HCT116 (cell line): ENCODE measurements at regions not wholly inside any gene's neighbourhood (a gene's known extent, or its start where the extent isn't known, plus 50 kb on each side); places are given as distances from the start of the nearest gene placed in this dataset.

Experiments used
- ATAC-seq: fragments of 200-7000 bp; cut with Tn5 transposase; 2 replicates; pipeline ENCODE4 v1.9.1; 2020; ENCODE audit warnings: mild to moderate bottlenecking, moderate library complexity
- BruUV-seq: library from RNA; stranded (reverse); fragments of 400-500 nt; replicated peaks from 2 replicates; lab custom pipeline; 2021; lab: Mats Ljungman, UMichigan
- CTCF ChIA-PET: fragments of 300-600 bp; sonication (Branson Sonifier 250); formaldehyde crosslinking; loops from one replicate; lab custom pipeline; 2021; ENCODE audit warnings: antibody characterized with exemption; lab: Charles Lee
- POLR2A ChIA-PET: fragments of 300-600, 350-600 bp; sonication (Branson Sonifier 250); formaldehyde crosslinking; loops from one replicate; lab custom pipeline; 2021; ENCODE audit warnings: antibody characterized with exemption; lab: Charles Lee
- RAD21 ChIA-PET, 2 experiments: fragments of 300-600 bp; sonication (Branson Sonifier 250); formaldehyde crosslinking; loops; one replicate each; lab custom pipeline; 2023; ENCODE audit warnings: low total read pairs in 2 of 2; ENCODE audit not compliant: uncharacterized antibody in 2 of 2, unreplicated experiment in 2 of 2, low non-redundant PET in 1 of 2; lab: Charles Lee
- DNase-seq: peaks from one replicate; pipeline ENCODE4 v3.0.0-alpha.2; 2010; ENCODE audit warnings: low read depth, low spot score
- H2AFZ ChIP-seq: fragments of 200-600 bp; shearing (Covaris generic), sonication (generic); 2 replicates; pipeline ENCODE4 v1.6.1; 2017; ENCODE audit warnings: low read depth, mixed run types, mixed read lengths, antibody characterized with exemption, low read length; ENCODE audit not compliant: poor library complexity, severe bottlenecking
- H3K27ac ChIP-seq: 2 replicates; pipeline ENCODE4 v1.5.1; 2012; ENCODE audit warnings: low read depth, low read length
- H3K27me3 ChIP-seq: fragments of 200-600 bp; sonication (generic); 2 replicates; pipeline ENCODE4 v1.6.1; 2016; ENCODE audit warnings: mixed run types, low read length, mixed read lengths; ENCODE audit not compliant: insufficient read depth
- H3K36me3 ChIP-seq, 2 experiments: fragments of 200-500 bp in 1 of 2; fragments of 200-600 bp in 1 of 2; sonication (Bioruptor generic) in 1 of 2; sonication (generic) in 1 of 2; 2 replicates each; pipeline versions ENCODE4 v1.5.1 to v1.6.1; 2014 to 2016; ENCODE audit warnings: low read length in 2 of 2, inconsistent platforms in 1 of 2, mixed read lengths in 1 of 2, mixed run types in 1 of 2; ENCODE audit not compliant: insufficient read depth in 2 of 2, control insufficient read depth in 1 of 2
- H3K4me1 ChIP-seq, 2 experiments: fragments of 200-600 bp in 1 of 2; sonication (generic) in 1 of 2; 2 replicates each; pipeline versions ENCODE4 v1.5.1 to v1.6.1; 2012 to 2017; ENCODE audit warnings: low read length in 2 of 2, inconsistent platforms in 1 of 2, mild to moderate bottlenecking in 1 of 2, mixed read lengths in 1 of 2, mixed run types in 1 of 2, moderate library complexity in 1 of 2; ENCODE audit not compliant: insufficient read depth in 2 of 2, control insufficient read depth in 1 of 2
- H3K4me2 ChIP-seq: fragments of 200-600 bp; sonication (generic); 2 replicates; pipeline ENCODE4 v1.6.1; 2017; ENCODE audit warnings: mixed run types, low read length, mixed read lengths
- H3K4me3 ChIP-seq, 2 experiments: fragments of 200-600 bp in 1 of 2; sonication (generic) in 1 of 2; replicated peaks in 1 of 2; 2 replicates each; pipeline ENCODE4 v1.5.1; 2011 to 2016; ENCODE audit warnings: low read length in 2 of 2, control low read depth in 1 of 2, low read depth in 1 of 2, mild to moderate bottlenecking in 1 of 2, mixed read lengths in 1 of 2, mixed run types in 1 of 2
- H3K79me2 ChIP-seq: fragments of 200-600 bp; sonication (generic); 2 replicates; pipeline ENCODE4 v1.6.1; 2017; ENCODE audit warnings: mild to moderate bottlenecking, mixed run types, low read length, moderate library complexity, mixed read lengths; ENCODE audit not compliant: insufficient read depth
- H3K9ac ChIP-seq: fragments of 200-600 bp; sonication (generic); 2 replicates; pipeline ENCODE4 v1.6.1; 2016; ENCODE audit warnings: low read length, mixed read lengths
- H3K9me2 ChIP-seq: fragments of 200-600 bp; sonication (generic), shearing (Covaris generic); 2 replicates; pipeline ENCODE4 v1.6.1; 2017; ENCODE audit warnings: mixed run types, mild to moderate bottlenecking, moderate library complexity; ENCODE audit not compliant: insufficient read depth
- H3K9me3 ChIP-seq, 2 experiments: fragments of 200-500 bp in 1 of 2; fragments of 200-600 bp in 1 of 2; sonication (Bioruptor generic) in 1 of 2; sonication (generic) in 1 of 2; 2 replicates each; pipeline ENCODE4 v1.6.1; 2014 to 2017; ENCODE audit warnings: low read length in 2 of 2, mixed read lengths in 2 of 2, inconsistent platforms in 1 of 2, low read depth in 1 of 2, mild to moderate bottlenecking in 1 of 2, mixed run types in 1 of 2, moderate library complexity in 1 of 2; ENCODE audit not compliant: control insufficient read depth in 1 of 2, insufficient read depth in 1 of 2
- H4K20me1 ChIP-seq: fragments of 200-600 bp; sonication (generic), shearing (Covaris generic); 2 replicates; pipeline ENCODE4 v1.6.1; 2017; ENCODE audit warnings: mixed run types, mild to moderate bottlenecking, moderate library complexity; ENCODE audit not compliant: insufficient read depth
- CBX3 ChIP-seq: IDR thresholded peaks from 2 replicates; pipeline ENCODE4 v1.6.1; 2012; ENCODE audit warnings: low read depth
- CEBPB ChIP-seq: IDR thresholded peaks from 2 replicates; pipeline ENCODE4 v1.6.1; 2012; ENCODE audit warnings: low read depth
- CTCF ChIP-seq, 3 experiments: fragments of 200-600 bp in 1 of 3; sonication (generic) in 1 of 3; IDR thresholded peaks in 2 of 3; conservative IDR thresholded peaks in 1 of 3; 2 replicates each; pipeline ENCODE4 v1.5.1; 2012 to 2017; ENCODE audit warnings: low read depth in 2 of 3, low read length in 2 of 3, antibody characterized with exemption in 1 of 3, borderline replicate concordance in 1 of 3, control low read depth in 1 of 3, mild to moderate bottlenecking in 1 of 3, mixed read lengths in 1 of 3, mixed run types in 1 of 3, moderate library complexity in 1 of 3; ENCODE audit not compliant: insufficient read depth in 1 of 3
- EZH2 ChIP-seq: fragments of 200-600 bp; sonication (generic); IDR thresholded peaks from 2 replicates; pipeline ENCODE4 v1.6.1; 2017; ENCODE audit warnings: antibody characterized with exemption, mixed run types
- EZH2phosphoT487 ChIP-seq: fragments of 200-600 bp; IDR thresholded peaks from 2 replicates; pipeline ENCODE4 v1.6.1; 2018; ENCODE audit warnings: antibody characterized with exemption, borderline replicate concordance
- FOSL1 ChIP-seq: IDR thresholded peaks from 2 replicates; pipeline ENCODE4 v1.6.1; 2012; ENCODE audit warnings: low read depth
- JUND ChIP-seq: IDR thresholded peaks from 2 replicates; pipeline ENCODE4 v1.6.1; 2012
- MAX ChIP-seq: IDR thresholded peaks from 2 replicates; pipeline ENCODE4 v1.6.1; 2012
- POLR2AphosphoS5 ChIP-seq: IDR thresholded peaks from 2 replicates; pipeline ENCODE4 v1.6.1; 2011; ENCODE audit warnings: mild to moderate bottlenecking, low read depth, low read length, moderate library complexity
- RAD21 ChIP-seq: IDR thresholded peaks from 2 replicates; pipeline ENCODE4 v1.6.1; 2012; ENCODE audit warnings: low read depth, mild to moderate bottlenecking
- REST ChIP-seq: IDR thresholded peaks from 2 replicates; pipeline ENCODE4 v1.6.1; 2012; ENCODE audit warnings: low read depth
- SIN3A ChIP-seq: IDR thresholded peaks from 2 replicates; pipeline ENCODE4 v1.6.1; 2012; ENCODE audit warnings: low read depth
- SP1 ChIP-seq: IDR thresholded peaks from 2 replicates; pipeline ENCODE4 v1.6.1; 2012; ENCODE audit warnings: low read depth
- SRF ChIP-seq: IDR thresholded peaks from 2 replicates; pipeline ENCODE4 v1.6.1; 2012; ENCODE audit warnings: low read depth
- TCF7L2 ChIP-seq: IDR thresholded peaks from 2 replicates; pipeline ENCODE4 v1.7.0; 2011; ENCODE audit warnings: borderline replicate concordance, inconsistent platforms; ENCODE audit not compliant: insufficient read depth, insufficient read length; ENCODE audit errors: extremely low read depth
- YY1 ChIP-seq: IDR thresholded peaks from 2 replicates; pipeline ENCODE4 v1.6.1; 2011; ENCODE audit warnings: low read length, low read depth, moderate library complexity, mild to moderate bottlenecking; ENCODE audit not compliant: insufficient replicate concordance; ENCODE audit errors: extremely low read depth
- ZBTB33 ChIP-seq: IDR thresholded peaks from 2 replicates; pipeline ENCODE4 v1.6.1; 2011; ENCODE audit warnings: mild to moderate bottlenecking, low read length, moderate library complexity; ENCODE audit not compliant: insufficient replicate concordance; ENCODE audit errors: extremely low read depth
- ZFX ChIP-seq: fragments of 450-650 bp; IDR thresholded peaks from 2 replicates; pipeline ENCODE4 v1.6.1; 2017
- ZNF274 ChIP-seq: fragments of 200-500 bp; sonication (Bioruptor generic); IDR thresholded peaks from 2 replicates; pipeline ENCODE4 v1.6.1; 2014; ENCODE audit warnings: mild to moderate bottlenecking, low read depth, low read length, inconsistent platforms
- intact Hi-C: fragments of 100-400 bp; cut with micrococcal nuclease; formaldehyde crosslinking; loops from 2 replicates; pipeline ENCODE4 v1.10.0; 2022

GRCh38 chr5:56412601-56413379 lies 179.7 kb upstream of the ANKRD55 start:
- no peak overlapping the region for H3K9ac ChIP-seq
- no peaks in the 10 kb centered on the region for H3K36me3 ChIP-seq
- ATAC-seq (no peak), DNase-seq (no peak)
- ChIA-PET CTCF (no interaction called here), POLR2A (no interaction called here), RAD21 (no interaction called here)
- no TSS peak for BruUV-seq
- intact Hi-C loops: no loop called here
- H3K4me1 ChIP-seq: peaks cover 0 to 6% of the 10 kb centered on the region in 2 experiments; a peak in 2 of 4 replicates
- no peak overlapping the region for H3K27ac ChIP-seq
- no peak overlapping the region for H3K4me2 ChIP-seq
- no peaks in the 10 kb centered on the region for H3K27me3 ChIP-seq
- H4K20me1 ChIP-seq: no peaks in the 10 kb centered on the region
- TF ChIP-seq ZBTB33: no peak
- TF ChIP-seq EZH2phosphoT487: no peak
- no peak for TF ChIP-seq REST
- no peak for TF ChIP-seq SP1
- no peak for TF ChIP-seq POLR2AphosphoS5
- no peak for TF ChIP-seq JUND
- no peak for TF ChIP-seq EZH2
- TF ChIP-seq CBX3: no peak
- TF ChIP-seq RAD21: no peak
- TF ChIP-seq CEBPB: no peak
- no peak for TF ChIP-seq CTCF (IDR thresholded peaks at IDR 0.05 in 2 of 3, conservative IDR thresholded peaks at IDR 0.05 in 1 of 3; ENCODE audit: borderline replicate concordance in 1 of 3, insufficient read depth in 1 of 3, low read depth in 2 of 3, low read length in 2 of 3)
- no peak for TF ChIP-seq YY1
- no peak for TF ChIP-seq ZFX
- TF ChIP-seq ZNF274: no peak
- TF ChIP-seq TCF7L2: no peak
- TF ChIP-seq SRF: no peak
- TF ChIP-seq SIN3A: no peak
- no peak for TF ChIP-seq FOSL1
- no peak for TF ChIP-seq MAX
- H3K9me2 ChIP-seq: no peaks in the 10 kb centered on the region
- no peak overlapping the region for H3K4me3 ChIP-seq
- H3K79me2 ChIP-seq: no peaks in the 10 kb centered on the region
- H2AFZ ChIP-seq: no peak overlapping the region
- H3K9me3 ChIP-seq: no peaks in the 10 kb centered on the region
